Rectal smooth muscle tissue (tissue), 1 donor: ENCODE measurements at regions not wholly inside any gene's neighbourhood (a gene's known extent, or its start where the extent isn't known, plus 50 kb on each side); places are given as distances from the start of the nearest gene placed in this dataset.
"Not testable (repeated sequence)": the region's sequence is repeated elsewhere in the genome, so short reads cannot be mapped to it uniquely, and the experiment has no call there.

ENCODE experiments used
- H3K27ac ChIP-seq: one replicate; pipeline ENCODE4 v1.7.0; 2013; ENCODE audit warnings: low read depth, low read length, inconsistent platforms
- H3K27me3 ChIP-seq: one replicate; pipeline ENCODE4 v1.7.0; 2013; ENCODE audit warnings: low read length; ENCODE audit not compliant: control insufficient read depth, insufficient read depth
- H3K36me3 ChIP-seq: one replicate; pipeline ENCODE4 v1.7.0; 2013; ENCODE audit warnings: low read length; ENCODE audit not compliant: control insufficient read depth, insufficient read depth
- H3K4me1 ChIP-seq: one replicate; pipeline ENCODE4 v1.7.0; 2013; ENCODE audit warnings: low read length; ENCODE audit not compliant: control insufficient read depth, insufficient read depth
- H3K4me3 ChIP-seq: one replicate; pipeline ENCODE4 v1.7.0; 2013; ENCODE audit warnings: low read length
- H3K9ac ChIP-seq: one replicate; pipeline ENCODE4 v1.7.0; 2013; ENCODE audit warnings: low read length

- no peaks in the 10 kb centered on the region for H3K36me3 ChIP-seq
- no peak overlapping the region for H3K27ac ChIP-seq
- no peaks in the 10 kb centered on the region for H3K4me1 ChIP-seq
- no peak overlapping the region for H3K9ac ChIP-seq
- no peak overlapping the region for H3K4me3 ChIP-seq
- no peaks in the 10 kb centered on the region for H3K27me3 ChIP-seq
Measured at GRCh38 chr7:106575138-106575823, 85.7 kb downstream of the CCDC71L start.

GRCh38 chr7:106573738-106574137 is 87.2 kb downstream of the CCDC71L start:
- H3K27ac ChIP-seq: no peak overlapping the region
- no peaks in the 10 kb centered on the region for H3K36me3 ChIP-seq
- H3K4me1 ChIP-seq: no peaks in the 10 kb centered on the region
- H3K4me3 ChIP-seq: no peak overlapping the region
- H3K9ac ChIP-seq: no peak overlapping the region
- H3K27me3 ChIP-seq: no peaks in the 10 kb centered on the region

GRCh38 chr7:106573125-106573663 is 87.8 kb downstream of the CCDC71L start:
- H3K4me3 ChIP-seq: no peak overlapping the region
- no peaks in the 10 kb centered on the region for H3K27me3 ChIP-seq
- H3K36me3 ChIP-seq: no peaks in the 10 kb centered on the region
- H3K4me1 ChIP-seq: no peaks in the 10 kb centered on the region
- no peak overlapping the region for H3K27ac ChIP-seq
- no peak overlapping the region for H3K9ac ChIP-seq

GRCh38 chr7:106572394-106573124 is 88.4 kb downstream of the CCDC71L start:
- Histone ChIP-seq H3K4me1 (no peaks in the 10 kb centered on the region), H3K4me3 (no peak overlapping the region), H3K27ac (no peak overlapping the region), H3K9ac (no peak overlapping the region), H3K27me3 (no peaks in the 10 kb centered on the region), H3K36me3 (no peaks in the 10 kb centered on the region)

GRCh38 chr7:106571563-106571962 is 89.4 kb downstream of the CCDC71L start:
- Histone ChIP-seq H3K27me3 (no peaks in the 10 kb centered on the region), H3K27ac (no peak overlapping the region), H3K36me3 (no peaks in the 10 kb centered on the region), H3K4me3 (no peak overlapping the region), H3K4me1 (no peaks in the 10 kb centered on the region), H3K9ac (no peak overlapping the region)

GRCh38 chr7:106570948-106571418 is 90.0 kb downstream of the CCDC71L start:
- Histone ChIP-seq H3K4me3 (no peak overlapping the region), H3K27ac (no peak overlapping the region), H3K9ac (no peak overlapping the region), H3K36me3 (no peaks in the 10 kb centered on the region), H3K27me3 (no peaks in the 10 kb centered on the region), H3K4me1 (no peaks in the 10 kb centered on the region)

- Histone ChIP-seq H3K27me3 (no peaks in the 10 kb centered on the region), H3K4me3 (no peak overlapping the region), H3K9ac (no peak overlapping the region), H3K36me3 (no peaks in the 10 kb centered on the region), H3K4me1 (no peaks in the 10 kb centered on the region), H3K27ac (no peak overlapping the region)
Measured at GRCh38 chr7:106570146-106570545, 90.8 kb downstream of the CCDC71L start.

GRCh38 chr7:106569500-106569929 is 91.4 kb downstream of the CCDC71L start:
- Histone ChIP-seq H3K27ac (no peak overlapping the region), H3K4me3 (no peak overlapping the region), H3K4me1 (no peaks in the 10 kb centered on the region), H3K27me3 (no peaks in the 10 kb centered on the region), H3K36me3 (no peaks in the 10 kb centered on the region), H3K9ac (no peak overlapping the region)

GRCh38 chr7:106568680-106569499 is 92.1 kb downstream of the CCDC71L start:
- H3K27me3 ChIP-seq: no peaks in the 10 kb centered on the region
- no peak overlapping the region for H3K27ac ChIP-seq
- H3K4me1 ChIP-seq: no peaks in the 10 kb centered on the region
- no peak overlapping the region for H3K9ac ChIP-seq
- no peak overlapping the region for H3K4me3 ChIP-seq
- no peaks in the 10 kb centered on the region for H3K36me3 ChIP-seq

- no peaks in the 10 kb centered on the region for H3K27me3 ChIP-seq
- H3K4me1 ChIP-seq: no peaks in the 10 kb centered on the region
- H3K4me3 ChIP-seq: no peak overlapping the region
- H3K27ac ChIP-seq: no peak overlapping the region
- no peak overlapping the region for H3K9ac ChIP-seq
- no peaks in the 10 kb centered on the region for H3K36me3 ChIP-seq
Measured at GRCh38 chr7:106568002-106568679, 92.8 kb downstream of the CCDC71L start.

- H3K4me1 ChIP-seq, H3K9ac ChIP-seq, H3K27ac ChIP-seq, H3K27me3 ChIP-seq, H3K4me3 ChIP-seq, H3K36me3 ChIP-seq: not testable (repeated sequence)
Measured at GRCh38 chr7:106567204-106568001, 93.6 kb downstream of the CCDC71L start.
